ENCODE measurements at regions not wholly inside any gene's neighbourhood (a gene's known extent, or its start where the extent isn't known, plus 50 kb on each side); places are given as distances from the start of the nearest gene placed in this dataset.

GRCh38 chr9:134516464-134516863, 125.1 kb upstream of the COL5A1 start:
- H3K27ac Mint-ChIP-seq (ENCODE audit: unreplicated experiment): no peak overlapping the region
- DNase-seq (ENCODE audit: low spot score): no peak
- H3K9me3 Mint-ChIP-seq (ENCODE audit: unreplicated experiment): no peaks in the 10 kb centered on the region
- H3K27me3 Mint-ChIP-seq (ENCODE audit: unreplicated experiment): peaks cover 8% of the 10 kb centered on the region
- no peak for TF ChIP-seq CTCF (IDR thresholded peaks at IDR 0.05; ENCODE audit: unreplicated experiment)
- no peak overlapping the region for H3K4me3 Mint-ChIP-seq (ENCODE audit: unreplicated experiment)
- H3K36me3 Mint-ChIP-seq (ENCODE audit: low read depth, unreplicated experiment): no peaks in the 10 kb centered on the region
- no peaks in the 10 kb centered on the region for H3K4me1 Mint-ChIP-seq (ENCODE audit: unreplicated experiment)

DNA sequence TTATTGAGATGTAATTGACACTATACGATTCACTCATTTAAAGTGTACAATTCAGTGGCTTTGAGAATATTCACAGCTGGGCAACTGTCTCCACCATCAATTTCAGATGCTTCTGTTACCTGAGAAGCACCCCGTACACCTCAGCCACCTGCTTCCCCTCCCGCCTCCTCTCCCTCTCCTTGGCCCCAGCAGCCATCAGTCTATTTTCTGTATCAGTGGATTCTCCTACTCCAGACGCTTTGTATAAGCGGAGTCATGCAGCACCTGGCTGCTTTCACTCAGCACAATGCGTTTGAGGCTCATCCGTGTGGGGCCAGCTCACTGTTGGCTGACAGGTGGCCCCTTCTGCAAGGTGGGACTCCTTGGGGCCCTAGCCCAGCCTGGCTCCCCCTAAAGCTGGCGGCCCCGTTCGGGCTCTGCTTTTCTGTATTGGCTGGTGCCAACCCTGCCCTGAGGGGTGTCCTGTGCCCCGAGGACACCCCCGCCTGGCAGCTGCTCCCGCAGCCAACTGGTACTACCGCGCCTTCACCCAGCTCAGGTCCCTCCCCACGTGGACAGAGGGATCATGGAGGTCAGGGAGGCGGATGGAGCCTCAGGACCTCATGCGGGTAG, 124.4 kb upstream of the COL5A1 start:
- Mint-ChIP-seq H3K36me3 (ENCODE audit: low read depth, unreplicated experiment) (no peaks in the 10 kb centered on the region), H3K4me1 (ENCODE audit: unreplicated experiment) (no peaks in the 10 kb centered on the region), H3K4me3 (ENCODE audit: unreplicated experiment) (no peak overlapping the region), H3K27me3 (ENCODE audit: unreplicated experiment) (peaks cover 8% of the 10 kb centered on the region), H3K9me3 (ENCODE audit: unreplicated experiment) (no peaks in the 10 kb centered on the region), H3K27ac (ENCODE audit: unreplicated experiment) (no peak overlapping the region)
- no peak for TF ChIP-seq CTCF (IDR thresholded peaks at IDR 0.05; ENCODE audit: unreplicated experiment)
- DNase-seq (ENCODE audit: low spot score): no peak

GRCh38 chr9:134518004-134518606, 123.5 kb upstream of the COL5A1 start:
- Mint-ChIP-seq H3K9me3 (ENCODE audit: unreplicated experiment) (no peaks in the 10 kb centered on the region), H3K36me3 (ENCODE audit: low read depth, unreplicated experiment) (no peaks in the 10 kb centered on the region), H3K27ac (ENCODE audit: unreplicated experiment) (no peak overlapping the region), H3K4me3 (ENCODE audit: unreplicated experiment) (no peak overlapping the region), H3K4me1 (ENCODE audit: unreplicated experiment) (no peaks in the 10 kb centered on the region), H3K27me3 (ENCODE audit: unreplicated experiment) (peaks cover 9% of the 10 kb centered on the region)
- TF ChIP-seq CTCF (IDR thresholded peaks at IDR 0.05; ENCODE audit: unreplicated experiment): no peak
- no peak for DNase-seq (ENCODE audit: low spot score)

DNA sequence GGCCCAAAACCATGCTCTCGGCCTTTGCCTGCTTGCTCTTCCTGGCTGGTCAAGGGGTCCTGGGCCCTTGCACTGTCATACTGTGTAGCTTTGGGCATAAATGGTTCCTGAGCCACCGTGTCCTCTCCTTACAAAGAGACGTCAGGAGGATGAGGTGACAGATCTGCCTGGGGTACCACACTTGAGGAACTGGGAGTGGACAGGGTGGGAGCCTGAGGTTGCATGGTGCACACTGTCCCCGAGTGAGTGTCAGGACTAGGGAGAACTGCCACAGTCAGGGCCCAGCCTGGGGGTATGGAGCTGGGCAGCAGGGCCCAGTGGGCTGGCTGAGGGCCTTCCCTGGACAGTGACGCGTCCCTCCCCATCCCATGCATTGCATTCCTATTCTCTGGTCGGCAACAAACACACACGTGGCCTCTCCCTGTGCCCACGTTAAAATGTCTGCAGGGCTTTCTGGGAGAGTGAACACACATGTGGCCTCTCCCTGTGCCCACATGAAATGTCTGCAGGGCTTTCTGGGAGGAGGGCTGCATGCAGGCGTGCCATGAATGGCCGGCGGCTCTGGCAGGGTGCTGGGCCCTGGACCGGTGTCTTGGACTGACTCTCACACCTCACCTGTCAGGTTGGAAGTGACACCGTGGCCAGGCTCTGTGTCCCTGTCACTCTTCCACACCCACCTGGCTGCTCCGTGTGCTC, 122.1 kb upstream of the COL5A1 start:
- H3K4me3 Mint-ChIP-seq (ENCODE audit: unreplicated experiment): no peak overlapping the region
- H3K9me3 Mint-ChIP-seq (ENCODE audit: unreplicated experiment): no peaks in the 10 kb centered on the region
- TF ChIP-seq CTCF (IDR thresholded peaks at IDR 0.05; ENCODE audit: unreplicated experiment): no peak
- peaks cover 9% of the 10 kb centered on the region for H3K27me3 Mint-ChIP-seq (ENCODE audit: unreplicated experiment)
- H3K36me3 Mint-ChIP-seq (ENCODE audit: low read depth, unreplicated experiment): no peaks in the 10 kb centered on the region
- no peaks in the 10 kb centered on the region for H3K4me1 Mint-ChIP-seq (ENCODE audit: unreplicated experiment)
- no peak overlapping the region for H3K27ac Mint-ChIP-seq (ENCODE audit: unreplicated experiment)
- no peak for DNase-seq (ENCODE audit: low spot score)
